HG02623 (cell line): ENCODE measurements at regions not wholly inside any gene's neighbourhood (a gene's known extent, or its start where the extent isn't known, plus 50 kb on each side); places are given as distances from the start of the nearest gene placed in this dataset.

Experiments
- ATAC-seq: cut with Tn5 transposase; IDR thresholded peaks from one replicate; pipeline ENCODE4 v1.9.1; 2021; ENCODE audit warnings: moderate library complexity; ENCODE audit not compliant: unreplicated experiment

- ATAC-seq = no peak
Measured at GRCh38 chrX:9087271-9088040, 53.5 kb upstream of the FAM9B start.

GRCh38 chrX:9088896-9089295, 55.0 kb upstream of the FAM9B start:
- ATAC-seq = no peak

GRCh38 chrX:9090766-9091165, 56.8 kb upstream of the FAM9B start:
- ATAC-seq = no peak

- no peak for ATAC-seq
Measured at GRCh38 chrX:9091258-9091657, 57.3 kb upstream of the FAM9B start.

GRCh38 chrX:9102956-9103355, 69.0 kb upstream of the FAM9B start:
- no peak for ATAC-seq

- no peak for ATAC-seq
Measured at GRCh38 chrX:9108054-9108453, 74.1 kb upstream of the FAM9B start.

DNA sequence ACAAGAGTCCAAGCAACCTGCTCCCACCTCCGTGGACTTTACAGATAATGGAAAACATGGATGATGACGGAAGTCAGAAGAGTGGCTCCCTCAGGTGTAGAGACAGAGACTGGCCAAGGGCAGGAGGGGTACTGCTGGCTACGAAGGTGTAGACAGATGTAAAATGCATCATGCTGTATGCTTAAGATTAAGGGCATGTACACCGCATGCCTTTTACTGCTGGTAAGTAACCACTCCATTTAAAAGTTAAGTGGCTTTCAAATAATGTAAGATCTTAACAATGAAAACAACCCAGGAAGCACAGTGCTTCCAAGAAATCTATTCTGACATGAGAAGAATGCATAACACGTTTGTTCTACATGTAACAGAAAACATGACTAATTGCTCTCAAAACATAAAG, 76.9 kb upstream of the FAM9B start:
- ATAC-seq = no peak

DNA sequence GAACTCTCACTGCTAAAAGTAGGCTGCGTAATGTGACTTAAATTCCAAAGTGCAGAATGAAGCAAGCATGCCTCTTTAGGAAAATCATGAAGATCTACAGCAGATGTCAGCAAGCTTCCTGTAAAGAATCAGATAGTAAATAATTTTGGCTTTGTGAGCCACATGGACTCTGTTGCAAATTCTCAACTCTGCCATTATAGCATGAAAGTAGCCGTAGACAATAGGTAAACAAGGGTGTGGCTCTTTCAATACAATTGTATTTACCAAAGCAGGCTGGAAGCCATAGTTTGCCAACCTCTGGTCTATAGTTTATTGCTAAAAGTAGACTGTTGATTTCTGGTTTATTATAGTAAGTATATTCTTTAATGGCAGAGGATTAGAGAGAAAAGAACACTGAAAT, 80.3 kb upstream of the FAM9B start:
- ATAC-seq = no peak

- ATAC-seq = no peak
Measured at GRCh38 chrX:9117851-9118250, 83.9 kb upstream of the FAM9B start.

GRCh38 chrX:9122519-9123245, 88.8 kb upstream of the FAM9B start:
- no peak for ATAC-seq

- ATAC-seq = no peak
Measured at GRCh38 chrX:9127986-9128385, 94.1 kb upstream of the FAM9B start.

- no peak for ATAC-seq
Measured at GRCh38 chrX:9130031-9130430, 96.1 kb upstream of the FAM9B start.

DNA sequence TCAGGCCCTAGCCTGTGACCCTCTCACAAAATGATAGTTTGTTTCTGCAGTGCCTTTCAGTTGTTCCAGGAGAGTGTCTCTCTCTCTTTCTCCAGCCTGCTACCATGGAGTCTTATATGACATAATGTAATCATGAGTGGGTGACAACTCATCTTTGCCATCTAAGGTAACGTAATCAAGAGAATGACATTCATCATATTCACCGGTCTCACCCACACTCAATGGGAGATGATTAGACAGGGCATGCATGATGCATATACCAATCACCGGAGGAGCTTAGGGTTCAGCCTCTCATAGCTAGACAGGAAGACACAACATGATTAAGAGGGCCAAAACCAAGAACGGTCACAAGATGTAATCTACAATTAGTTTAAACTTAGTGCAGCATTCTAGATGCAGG, 97.1 kb upstream of the FAM9B start:
- ATAC-seq = no peak

- no peak for ATAC-seq
Measured at GRCh38 chrX:9132036-9132638, 98.2 kb upstream of the FAM9B start.

DNA sequence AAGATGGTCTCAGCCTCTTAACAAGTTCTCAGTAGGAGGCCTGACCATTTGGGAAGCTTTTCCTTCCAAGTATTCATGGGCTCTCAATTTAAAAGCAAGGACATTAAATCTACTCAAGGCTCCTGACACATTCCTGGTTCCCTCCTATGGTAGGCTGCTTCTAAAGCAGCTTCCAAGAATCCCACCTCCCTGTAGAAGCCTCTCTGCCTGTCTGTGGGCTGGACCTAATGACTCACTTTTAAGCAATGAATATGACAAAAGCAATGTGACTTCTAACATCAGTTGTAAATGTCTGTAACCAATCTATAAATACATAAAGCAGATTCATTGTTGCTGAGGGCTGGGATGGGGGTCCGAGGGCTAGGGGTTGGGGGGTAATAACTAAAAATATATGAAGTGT, 99.5 kb upstream of the FAM9B start:
- no peak for ATAC-seq

DNA sequence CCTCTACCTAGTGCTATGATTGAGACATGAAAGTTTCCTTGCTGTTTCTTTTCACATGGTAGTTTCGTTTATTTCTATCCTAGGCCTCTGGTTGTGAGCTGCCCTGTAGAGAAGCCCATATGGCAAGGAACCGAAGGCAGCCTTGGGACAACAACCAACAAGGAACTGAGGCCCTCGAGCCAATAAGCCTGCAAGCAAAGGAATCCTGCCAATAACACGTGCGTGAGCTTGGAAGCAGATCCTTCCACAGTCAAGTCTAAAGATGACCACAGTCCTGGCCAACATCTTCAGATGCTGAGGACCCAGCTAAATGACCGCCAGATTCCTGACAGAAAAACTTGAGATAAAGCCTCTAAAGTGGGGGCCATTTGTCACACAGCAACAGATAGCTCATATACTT, 100.4 kb upstream of the FAM9B start:
- no peak for ATAC-seq

- ATAC-seq = no peak
Measured at GRCh38 chrX:9135901-9136510, 102.1 kb upstream of the FAM9B start.

- ATAC-seq = no peak
Measured at GRCh38 chrX:9137152-9137551, 103.2 kb upstream of the FAM9B start.

- ATAC-seq = no peak
Measured at GRCh38 chrX:9141496-9141895, 107.6 kb upstream of the FAM9B start.

- no peak for ATAC-seq
Measured at GRCh38 chrX:9144701-9145241, 110.8 kb upstream of the FAM9B start.

GRCh38 chrX:9146657-9147056, 112.7 kb upstream of the FAM9B start:
- ATAC-seq = no peak
